22Rv1 (cell line): ENCODE measurements at regions not wholly inside any gene's neighbourhood (a gene's known extent, or its start where the extent isn't known, plus 50 kb on each side); places are given as distances from the start of the nearest gene placed in this dataset.

Experiments used
- CTCF ChIP-seq: fragments of 450-650 bp; IDR thresholded peaks from 2 replicates; pipeline ENCODE4 v1.5.1; 2017; ENCODE audit warnings: mild to moderate bottlenecking
- ZFX ChIP-seq: fragments of 450-650 bp; IDR thresholded peaks from 2 replicates; pipeline ENCODE4 v1.6.1; 2017; ENCODE audit warnings: antibody characterized with exemption, borderline replicate concordance

GRCh38 chr4:167587361-167587760, 353.1 kb upstream of the SPOCK3 start:
- TF ChIP-seq CTCF (no peak), ZFX (no peak)
